ENCODE measurements at regions not wholly inside any gene's neighbourhood (a gene's known extent, or its start where the extent isn't known, plus 50 kb on each side); places are given as distances from the start of the nearest gene placed in this dataset.

DNA sequence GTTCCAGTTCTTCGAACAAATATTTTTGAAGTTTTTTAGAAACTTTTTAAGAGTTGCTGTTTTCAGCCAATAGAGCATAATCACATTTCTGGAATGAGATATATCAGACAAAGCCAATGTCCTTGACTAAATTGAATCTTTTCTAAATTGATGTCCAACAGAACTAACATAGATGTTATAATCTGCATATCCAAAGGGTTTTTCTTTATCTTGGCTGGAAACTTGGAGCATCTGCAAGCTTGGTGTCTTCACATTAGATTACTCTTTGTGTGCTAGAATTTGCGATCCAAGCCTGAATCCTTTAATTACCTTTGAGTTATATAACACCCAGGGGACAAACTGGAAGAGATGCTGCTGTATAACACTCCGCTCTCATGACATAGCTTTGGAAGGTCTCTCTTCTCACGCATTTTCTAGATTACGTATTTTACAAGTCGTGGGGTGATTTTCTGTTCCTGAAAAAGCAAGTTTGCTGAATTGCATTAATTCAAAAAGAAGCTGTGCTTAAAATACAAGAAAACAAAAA is 64.4 kb upstream of the FUCA2 start:
- TF ChIP-seq TSHZ2 (CRISPR knock-in tag; IDR thresholded peaks at IDR 0.05) (peak; percentile 85; the same call in 1 of the 2 replicates), SNAI2 (CRISPR knock-in tag; IDR thresholded peaks at IDR 0.05) (no peak), TCF4 (CRISPR knock-in tag; IDR thresholded peaks at IDR 0.05; ENCODE audit: borderline replicate concordance) (peak; percentile 71; the same call in 1 of the 2 replicates), ZNF565 (CRISPR knock-in tag; conservative IDR thresholded peaks at IDR 0.05; ENCODE audit: low read depth) (no peak), ZC3H10 (CRISPR knock-in tag; IDR thresholded peaks at IDR 0.05) (no peak), GLIS3 (CRISPR knock-in tag; IDR thresholded peaks at IDR 0.05) (no peak), CREB5 (CRISPR knock-in tag; IDR thresholded peaks at IDR 0.05; ENCODE audit: low read depth) (no peak), CSDC2 (CRISPR knock-in tag; IDR thresholded peaks at IDR 0.05) (no peak), ZFP30 (CRISPR knock-in tag; IDR thresholded peaks at IDR 0.05) (no peak), ESRRG (CRISPR knock-in tag; IDR thresholded peaks at IDR 0.05) (0 out of 2 replicates have a peak, but pooled peaks have one; percentile 21), ARNTL (CRISPR knock-in tag; IDR thresholded peaks at IDR 0.05; ENCODE audit: borderline replicate concordance, low read depth) (no peak), ISL1 (CRISPR knock-in tag; IDR thresholded peaks at IDR 0.05) (peak; percentile 30; the same call in 1 of the 2 replicates), ZNF70 (CRISPR knock-in tag; IDR thresholded peaks at IDR 0.05) (no peak), ZFP3 (CRISPR knock-in tag; IDR thresholded peaks at IDR 0.05) (no peak), TOX (CRISPR knock-in tag; IDR thresholded peaks at IDR 0.05; ENCODE audit: borderline replicate concordance) (no peak), BACH2 (CRISPR knock-in tag; IDR thresholded peaks at IDR 0.05; ENCODE audit: borderline replicate concordance) (no peak), RARB (CRISPR knock-in tag; IDR thresholded peaks at IDR 0.05) (no peak)
- TF ChIP-seq, protein P1, sequence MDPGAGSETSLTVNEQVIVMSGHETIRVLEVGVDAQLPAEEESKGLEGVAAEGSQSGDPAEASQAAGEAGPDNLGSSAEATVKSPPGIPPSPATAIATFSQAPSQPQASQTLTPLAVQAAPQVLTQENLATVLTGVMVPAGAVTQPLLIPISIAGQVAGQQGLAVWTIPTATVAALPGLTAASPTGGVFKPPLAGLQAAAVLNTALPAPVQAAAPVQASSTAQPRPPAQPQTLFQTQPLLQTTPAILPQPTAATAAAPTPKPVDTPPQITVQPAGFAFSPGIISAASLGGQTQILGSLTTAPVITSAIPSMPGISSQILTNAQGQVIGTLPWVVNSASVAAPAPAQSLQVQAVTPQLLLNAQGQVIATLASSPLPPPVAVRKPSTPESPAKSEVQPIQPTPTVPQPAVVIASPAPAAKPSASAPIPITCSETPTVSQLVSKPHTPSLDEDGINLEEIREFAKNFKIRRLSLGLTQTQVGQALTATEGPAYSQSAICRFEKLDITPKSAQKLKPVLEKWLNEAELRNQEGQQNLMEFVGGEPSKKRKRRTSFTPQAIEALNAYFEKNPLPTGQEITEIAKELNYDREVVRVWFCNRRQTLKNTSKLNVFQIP (CRISPR knock-in tag; IDR thresholded peaks at IDR 0.05; ENCODE audit: borderline replicate concordance, low read depth): no peak
- TF ChIP-seq, protein P2, sequence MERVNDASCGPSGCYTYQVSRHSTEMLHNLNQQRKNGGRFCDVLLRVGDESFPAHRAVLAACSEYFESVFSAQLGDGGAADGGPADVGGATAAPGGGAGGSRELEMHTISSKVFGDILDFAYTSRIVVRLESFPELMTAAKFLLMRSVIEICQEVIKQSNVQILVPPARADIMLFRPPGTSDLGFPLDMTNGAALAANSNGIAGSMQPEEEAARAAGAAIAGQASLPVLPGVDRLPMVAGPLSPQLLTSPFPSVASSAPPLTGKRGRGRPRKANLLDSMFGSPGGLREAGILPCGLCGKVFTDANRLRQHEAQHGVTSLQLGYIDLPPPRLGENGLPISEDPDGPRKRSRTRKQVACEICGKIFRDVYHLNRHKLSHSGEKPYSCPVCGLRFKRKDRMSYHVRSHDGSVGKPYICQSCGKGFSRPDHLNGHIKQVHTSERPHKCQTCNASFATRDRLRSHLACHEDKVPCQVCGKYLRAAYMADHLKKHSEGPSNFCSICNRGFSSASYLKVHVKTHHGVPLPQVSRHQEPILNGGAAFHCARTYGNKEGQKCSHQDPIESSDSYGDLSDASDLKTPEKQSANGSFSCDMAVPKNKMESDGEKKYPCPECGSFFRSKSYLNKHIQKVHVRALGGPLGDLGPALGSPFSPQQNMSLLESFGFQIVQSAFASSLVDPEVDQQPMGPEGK (CRISPR knock-in tag; IDR thresholded peaks at IDR 0.05; ENCODE audit: borderline replicate concordance): no peak
- TF ChIP-seq, protein P3, sequence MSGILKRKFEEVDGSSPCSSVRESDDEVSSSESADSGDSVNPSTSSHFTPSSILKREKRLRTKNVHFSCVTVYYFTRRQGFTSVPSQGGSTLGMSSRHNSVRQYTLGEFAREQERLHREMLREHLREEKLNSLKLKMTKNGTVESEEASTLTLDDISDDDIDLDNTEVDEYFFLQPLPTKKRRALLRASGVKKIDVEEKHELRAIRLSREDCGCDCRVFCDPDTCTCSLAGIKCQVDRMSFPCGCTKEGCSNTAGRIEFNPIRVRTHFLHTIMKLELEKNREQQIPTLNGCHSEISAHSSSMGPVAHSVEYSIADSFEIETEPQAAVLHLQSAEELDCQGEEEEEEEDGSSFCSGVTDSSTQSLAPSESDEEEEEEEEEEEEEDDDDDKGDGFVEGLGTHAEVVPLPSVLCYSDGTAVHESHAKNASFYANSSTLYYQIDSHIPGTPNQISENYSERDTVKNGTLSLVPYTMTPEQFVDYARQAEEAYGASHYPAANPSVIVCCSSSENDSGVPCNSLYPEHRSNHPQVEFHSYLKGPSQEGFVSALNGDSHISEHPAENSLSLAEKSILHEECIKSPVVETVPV (CRISPR knock-in tag; IDR thresholded peaks at IDR 0.05): no peak
- ATAC-seq: peak; percentile 50

GRCh38 chr6:143575440-143575839 is 63.9 kb upstream of the FUCA2 start:
- peak; percentile 93 for ATAC-seq
- TF ChIP-seq ZC3H10 (CRISPR knock-in tag; IDR thresholded peaks at IDR 0.05) (no peak), GLIS3 (CRISPR knock-in tag; IDR thresholded peaks at IDR 0.05) (no peak), PPARA (CRISPR knock-in tag; IDR thresholded peaks at IDR 0.05; ENCODE audit: borderline replicate concordance) (no peak), ZFP3 (CRISPR knock-in tag; IDR thresholded peaks at IDR 0.05) (no peak), SNAI2 (CRISPR knock-in tag; IDR thresholded peaks at IDR 0.05) (no peak), OSR1 (CRISPR knock-in tag; IDR thresholded peaks at IDR 0.05) (no peak), ARNTL (CRISPR knock-in tag; IDR thresholded peaks at IDR 0.05; ENCODE audit: borderline replicate concordance, low read depth) (no peak), CREB5 (CRISPR knock-in tag; IDR thresholded peaks at IDR 0.05; ENCODE audit: low read depth) (no peak), ESRRG (CRISPR knock-in tag; IDR thresholded peaks at IDR 0.05) (no peak), ZNF8 (CRISPR knock-in tag; IDR thresholded peaks at IDR 0.05) (no peak), CSDC2 (CRISPR knock-in tag; IDR thresholded peaks at IDR 0.05) (no peak), TSHZ2 (CRISPR knock-in tag; IDR thresholded peaks at IDR 0.05) (no peak), BACH2 (CRISPR knock-in tag; IDR thresholded peaks at IDR 0.05; ENCODE audit: borderline replicate concordance) (no peak; the same call in 1 of the 2 replicates), ZNF70 (CRISPR knock-in tag; IDR thresholded peaks at IDR 0.05) (no peak)
- TF ChIP-seq, protein P1 (CRISPR knock-in tag; IDR thresholded peaks at IDR 0.05; ENCODE audit: borderline replicate concordance, low read depth): no peak
